ENCODE measurements at regions not wholly inside any gene's neighbourhood (a gene's known extent, or its start where the extent isn't known, plus 50 kb on each side); places are given as distances from the start of the nearest gene placed in this dataset.
A peak's percentile ranks its signal among the peaks of the same experiment; 100 is the strongest.

- BruUV-seq (replicated peaks) = no TSS peak
- H3K79me2 ChIP-seq (ENCODE audit: insufficient read depth, low read length) = no peaks in the 10 kb centered on the region
- ChIA-PET CTCF (interaction anchor here (1.1 to 1.2 kb wide), 2 partner anchors 288 to 369 kb away, joined by 5 read pairs; no protein-coding TSS in a partner anchor), RAD21 (ENCODE audit: low non-redundant PET in 1 of 2, low total read pairs in 2 of 2, uncharacterized antibody in 2 of 2, unreplicated experiment in 2 of 2) (no interaction called here), POLR2A (no interaction called here)
- no peaks in the 10 kb centered on the region for H3K9me3 ChIP-seq (ENCODE audit: control insufficient read depth in 1 of 2, insufficient read depth in 1 of 2, low read depth in 1 of 2, low read length in 2 of 2)
- no peak overlapping the region for H3K27ac ChIP-seq (ENCODE audit: low read depth, low read length)
- H3K9ac ChIP-seq (ENCODE audit: low read length) = no peak overlapping the region
- no peak overlapping the region for H2AFZ ChIP-seq (ENCODE audit: low read depth, low read length, poor library complexity, severe bottlenecking)
- H3K4me1 ChIP-seq (ENCODE audit: control insufficient read depth in 1 of 2, insufficient read depth in 2 of 2, low read length in 2 of 2) = no peaks in the 10 kb centered on the region
- no peaks in the 10 kb centered on the region for H3K36me3 ChIP-seq (ENCODE audit: control insufficient read depth in 1 of 2, insufficient read depth in 2 of 2, low read length in 2 of 2)
- no peaks in the 10 kb centered on the region for H4K20me1 ChIP-seq (ENCODE audit: insufficient read depth)
- DNase-seq (ENCODE audit: low read depth, low spot score) (no peak), ATAC-seq (no peak)
- intact Hi-C loops (cut with micrococcal nuclease) = no loop called here
- no peaks in the 10 kb centered on the region for H3K9me2 ChIP-seq (ENCODE audit: insufficient read depth)
- no peak overlapping the region for H3K4me2 ChIP-seq (ENCODE audit: low read length)
- H3K27me3 ChIP-seq (ENCODE audit: insufficient read depth, low read length) = no peaks in the 10 kb centered on the region; the same call in 1 of the 2 replicates
- TF ChIP-seq RAD21 (IDR thresholded peaks at IDR 0.05; ENCODE audit: low read depth) (peak; percentile 33), FOSL1 (IDR thresholded peaks at IDR 0.05; ENCODE audit: low read depth) (no peak), CTCF (IDR thresholded peaks at IDR 0.05 in 2 of 3, conservative IDR thresholded peaks at IDR 0.05 in 1 of 3; ENCODE audit: borderline replicate concordance in 1 of 3, insufficient read depth in 1 of 3, low read depth in 2 of 3, low read length in 2 of 3) (0 out of 6 replicates have a peak, but pooled peaks of 1 of the 3 experiments have one; percentile 7)
- no peak overlapping the region for H3K4me3 ChIP-seq (replicated peaks in 1 of 2; ENCODE audit: low read depth in 1 of 2, low read length in 2 of 2)
Measured at GRCh38 chr5:110045158-110045557, 355.4 kb downstream of the MAN2A1 start.

GRCh38 chr5:110048491-110048890 is 358.8 kb downstream of the MAN2A1 start:
- ChIA-PET CTCF (no interaction called here), POLR2A (no interaction called here), RAD21 (ENCODE audit: low non-redundant PET in 1 of 2, low total read pairs in 2 of 2, uncharacterized antibody in 2 of 2, unreplicated experiment in 2 of 2) (no interaction called here)
- ATAC-seq (no peak), DNase-seq (ENCODE audit: low read depth, low spot score) (no peak)
- no peaks in the 10 kb centered on the region for H3K79me2 ChIP-seq (ENCODE audit: insufficient read depth, low read length)
- no peaks in the 10 kb centered on the region for H3K9me3 ChIP-seq (ENCODE audit: control insufficient read depth in 1 of 2, insufficient read depth in 1 of 2, low read depth in 1 of 2, low read length in 2 of 2)
- TF ChIP-seq YY1 (IDR thresholded peaks at IDR 0.05; ENCODE audit: extremely low read depth, insufficient replicate concordance, low read depth, low read length) (no peak), CEBPB (IDR thresholded peaks at IDR 0.05; ENCODE audit: low read depth) (no peak), EZH2 (IDR thresholded peaks at IDR 0.05) (no peak), ZBTB33 (IDR thresholded peaks at IDR 0.05; ENCODE audit: extremely low read depth, insufficient replicate concordance, low read length) (no peak), EZH2phosphoT487 (IDR thresholded peaks at IDR 0.05; ENCODE audit: borderline replicate concordance) (no peak), SP1 (IDR thresholded peaks at IDR 0.05; ENCODE audit: low read depth) (no peak), ZFX (IDR thresholded peaks at IDR 0.05) (no peak), ZNF274 (IDR thresholded peaks at IDR 0.05; ENCODE audit: low read depth, low read length) (no peak), CBX3 (IDR thresholded peaks at IDR 0.05; ENCODE audit: low read depth) (no peak), FOSL1 (IDR thresholded peaks at IDR 0.05; ENCODE audit: low read depth) (no peak), TCF7L2 (IDR thresholded peaks at IDR 0.05; ENCODE audit: borderline replicate concordance, extremely low read depth, insufficient read depth, insufficient read length) (no peak), POLR2AphosphoS5 (IDR thresholded peaks at IDR 0.05; ENCODE audit: low read depth, low read length) (no peak)
- no peak overlapping the region for H3K4me2 ChIP-seq (ENCODE audit: low read length)
- no peak overlapping the region for H2AFZ ChIP-seq (ENCODE audit: low read depth, low read length, poor library complexity, severe bottlenecking)
- H3K27me3 ChIP-seq (ENCODE audit: insufficient read depth, low read length) = no peaks in the 10 kb centered on the region; the same call in 1 of the 2 replicates
- H3K27ac ChIP-seq (ENCODE audit: low read depth, low read length) = no peak overlapping the region
- no peaks in the 10 kb centered on the region for H4K20me1 ChIP-seq (ENCODE audit: insufficient read depth)
- no TSS peak for BruUV-seq (replicated peaks)
- no peaks in the 10 kb centered on the region for H3K36me3 ChIP-seq (ENCODE audit: control insufficient read depth in 1 of 2, insufficient read depth in 2 of 2, low read length in 2 of 2)
- H3K4me1 ChIP-seq (ENCODE audit: control insufficient read depth in 1 of 2, insufficient read depth in 2 of 2, low read length in 2 of 2) = no peaks in the 10 kb centered on the region
- no peak overlapping the region for H3K4me3 ChIP-seq (replicated peaks in 1 of 2; ENCODE audit: low read depth in 1 of 2, low read length in 2 of 2)
- H3K9ac ChIP-seq (ENCODE audit: low read length) = no peak overlapping the region
- intact Hi-C loops (cut with micrococcal nuclease) = no loop called here
- no peaks in the 10 kb centered on the region for H3K9me2 ChIP-seq (ENCODE audit: insufficient read depth)
